DOHH2 (cell line): ENCODE measurements at regions not wholly inside any gene's neighbourhood (a gene's known extent, or its start where the extent isn't known, plus 50 kb on each side); places are given as distances from the start of the nearest gene placed in this dataset.

Experiments used
- H3F3A ChIP-seq: fragments of 200-600 bp; sonication (generic), shearing (Covaris generic); 2 replicates; pipeline ENCODE4 v1.6.0; 2016; ENCODE audit warnings: antibody characterized with exemption, mild to moderate bottlenecking; ENCODE audit not compliant: control insufficient read depth, insufficient read depth
- H3K27ac ChIP-seq: fragments of 200-600 bp; sonication (generic); 2 replicates; pipeline ENCODE4 v1.5.1; 2014; ENCODE audit warnings: low read depth, mild to moderate bottlenecking, low read length, moderate library complexity
- H3K27me3 ChIP-seq: fragments of 200-600 bp; sonication (generic); 2 replicates; pipeline ENCODE4 v1.6.1; 2014; ENCODE audit warnings: mild to moderate bottlenecking, low read length, mixed read lengths; ENCODE audit not compliant: control insufficient read depth
- H3K36me3 ChIP-seq: fragments of 200-600 bp; sonication (generic); 2 replicates; pipeline ENCODE4 v1.6.1; 2014; ENCODE audit warnings: mild to moderate bottlenecking, low read length, moderate library complexity, mixed read lengths; ENCODE audit not compliant: control insufficient read depth
- H3K4me1 ChIP-seq: fragments of 200-600 bp; sonication (generic); 2 replicates; pipeline ENCODE4 v1.6.1; 2014; ENCODE audit warnings: mild to moderate bottlenecking, low read length, mixed read lengths; ENCODE audit not compliant: control insufficient read depth
- H3K4me2 ChIP-seq: fragments of 200-600 bp; sonication (generic); 2 replicates; pipeline ENCODE4 v1.6.0; 2014; ENCODE audit warnings: mild to moderate bottlenecking, low read length, moderate library complexity
- H3K4me3 ChIP-seq: fragments of 200-600 bp; sonication (generic); 2 replicates; pipeline ENCODE4 v1.5.1; 2014; ENCODE audit warnings: mild to moderate bottlenecking, low read length, mixed read lengths
- H3K79me2 ChIP-seq: fragments of 200-600 bp; sonication (generic); 2 replicates; pipeline ENCODE4 v1.6.1; 2014; ENCODE audit warnings: mild to moderate bottlenecking, low read length, mixed read lengths; ENCODE audit not compliant: control insufficient read depth
- H3K9me2 ChIP-seq: fragments of 200-600 bp; sonication (generic); replicated peaks from 2 replicates; pipeline ENCODE4 v1.6.1; 2014; ENCODE audit warnings: mild to moderate bottlenecking, low read length, mixed read lengths; ENCODE audit not compliant: control insufficient read depth
- H3K9me3 ChIP-seq: fragments of 200-600 bp; sonication (generic); 2 replicates; pipeline ENCODE4 v1.6.1; 2014; ENCODE audit warnings: antibody characterized with exemption, low read length, mixed read lengths; ENCODE audit not compliant: control insufficient read depth, insufficient read depth
- H4K20me1 ChIP-seq: fragments of 200-600 bp; sonication (generic); 2 replicates; pipeline ENCODE4 v1.6.0; 2014; ENCODE audit warnings: low read depth, mild to moderate bottlenecking, antibody characterized with exemption, low read length, moderate library complexity; ENCODE audit not compliant: control insufficient read depth, insufficient read depth
- CTCF ChIP-seq: fragments of 200-600 bp; sonication (generic); IDR thresholded peaks from one replicate; pipeline ENCODE4 v1.5.1; 2014; ENCODE audit warnings: antibody characterized with exemption, mild to moderate bottlenecking, low read depth, low read length; ENCODE audit not compliant: poor library complexity, severe bottlenecking
- EZH2phosphoT487 ChIP-seq: fragments of 200-600 bp; sonication (generic); IDR thresholded peaks from 2 replicates; pipeline ENCODE4 v1.6.1; 2017; ENCODE audit warnings: borderline replicate concordance, mild to moderate bottlenecking, antibody characterized with exemption, low read length, moderate library complexity, mixed read lengths

DNA sequence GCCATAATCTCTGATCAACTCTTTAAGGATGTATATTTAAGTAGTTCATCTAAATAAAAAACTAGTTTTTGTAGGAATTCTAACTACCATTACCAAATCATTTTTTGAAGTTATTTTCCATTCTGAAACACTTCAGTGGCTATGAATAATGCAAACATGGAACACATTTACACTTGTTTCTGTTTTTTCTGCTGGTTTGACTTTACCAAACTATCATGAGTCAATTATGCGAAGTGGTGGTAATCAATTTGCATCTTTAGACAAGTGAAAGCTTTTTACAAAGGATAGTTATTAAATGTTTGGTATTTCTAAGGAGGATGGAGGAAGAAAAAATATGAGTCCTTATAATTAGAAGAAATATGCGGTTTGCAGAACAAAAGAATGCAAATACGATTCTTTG, 202.0 kb upstream of the MMADHC start:
- Histone ChIP-seq H3K4me1 (no peaks in the 10 kb centered on the region), H3F3A (no peaks in the 10 kb centered on the region), H3K4me2 (no peak overlapping the region), H3K79me2 (no peaks in the 10 kb centered on the region), H3K4me3 (no peak overlapping the region), H4K20me1 (no peaks in the 10 kb centered on the region), H3K27me3 (no peaks in the 10 kb centered on the region), H3K9me3 (no peaks in the 10 kb centered on the region), H3K27ac (no peak overlapping the region), H3K36me3 (no peaks in the 10 kb centered on the region), H3K9me2 (no peaks in the 10 kb centered on the region)
- no peak for TF ChIP-seq EZH2phosphoT487
- TF ChIP-seq CTCF, result no peak

DNA sequence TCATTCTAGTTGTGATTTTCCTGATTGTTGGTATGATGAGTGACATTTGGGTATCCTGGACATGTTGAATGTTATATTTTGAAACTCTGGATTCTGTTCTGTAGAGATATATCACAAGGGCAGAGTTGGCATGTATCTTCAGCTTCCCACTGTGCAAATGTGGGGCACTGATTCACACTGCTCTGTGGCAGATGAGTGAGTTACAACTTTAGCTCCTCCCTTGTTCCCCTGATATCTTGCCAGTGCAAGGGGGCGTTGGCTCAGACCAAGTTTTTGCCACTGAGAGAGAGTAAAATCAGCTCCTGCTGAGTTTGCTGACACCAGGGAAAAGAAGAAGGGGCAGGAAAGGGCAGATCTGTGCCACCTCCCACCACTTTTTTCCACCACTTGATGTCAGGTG, 199.6 kb upstream of the MMADHC start:
- Histone ChIP-seq H3F3A (no peaks in the 10 kb centered on the region), H4K20me1 (no peaks in the 10 kb centered on the region), H3K9me3 (no peaks in the 10 kb centered on the region), H3K4me3 (no peak overlapping the region), H3K36me3 (no peaks in the 10 kb centered on the region), H3K79me2 (no peaks in the 10 kb centered on the region), H3K4me2 (no peak overlapping the region), H3K4me1 (no peaks in the 10 kb centered on the region), H3K27ac (no peak overlapping the region), H3K9me2 (no peaks in the 10 kb centered on the region), H3K27me3 (no peaks in the 10 kb centered on the region)
- no peak for TF ChIP-seq EZH2phosphoT487
- no peak for TF ChIP-seq CTCF

GRCh38 chr2:149783284-149783683, 195.7 kb upstream of the MMADHC start:
- no peak overlapping the region for H3K27ac ChIP-seq
- TF ChIP-seq EZH2phosphoT487 (no peak), CTCF (no peak)

DNA sequence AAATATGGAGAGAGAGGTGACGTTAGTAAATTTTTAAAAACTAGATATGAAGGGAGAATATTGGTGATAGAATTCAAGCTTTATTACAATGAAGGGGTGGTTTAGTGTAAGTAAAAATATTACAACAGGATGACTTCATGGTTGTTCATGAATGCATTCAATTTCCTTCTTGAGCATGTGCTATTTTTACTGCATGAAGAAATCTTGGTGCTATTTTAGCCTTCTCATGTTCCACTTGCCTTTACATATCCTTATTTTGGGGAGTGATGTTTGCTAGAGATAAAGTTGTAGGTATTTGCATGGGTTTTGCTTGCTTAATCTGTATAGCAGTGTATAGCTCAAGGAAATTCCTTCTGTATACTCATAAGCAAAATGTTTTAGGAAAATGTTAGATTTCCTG, 195.0 kb upstream of the MMADHC start:
- H3K9me2 ChIP-seq, result no peaks in the 10 kb centered on the region
- H3K36me3 ChIP-seq, result no peaks in the 10 kb centered on the region
- H4K20me1 ChIP-seq, result no peaks in the 10 kb centered on the region
- H3K27ac ChIP-seq, result no peak overlapping the region
- H3K4me2 ChIP-seq, result no peak overlapping the region
- no peaks in the 10 kb centered on the region for H3F3A ChIP-seq
- H3K9me3 ChIP-seq, result no peaks in the 10 kb centered on the region
- no peaks in the 10 kb centered on the region for H3K4me1 ChIP-seq
- H3K4me3 ChIP-seq, result no peak overlapping the region
- H3K79me2 ChIP-seq, result no peaks in the 10 kb centered on the region
- no peaks in the 10 kb centered on the region for H3K27me3 ChIP-seq
- TF ChIP-seq CTCF (no peak), EZH2phosphoT487 (no peak)

More at GRCh38 chr2:149783284-149783683, 195.7 kb upstream of the MMADHC start:
- H3K36me3 ChIP-seq, result no peaks in the 10 kb centered on the region
- no peaks in the 10 kb centered on the region for H3K4me1 ChIP-seq
- no peaks in the 10 kb centered on the region for H3K9me2 ChIP-seq
- H3K9me3 ChIP-seq, result no peaks in the 10 kb centered on the region
- no peak overlapping the region for H3K4me2 ChIP-seq
- no peak overlapping the region for H3K4me3 ChIP-seq
- no peaks in the 10 kb centered on the region for H3K27me3 ChIP-seq
- H3K79me2 ChIP-seq, result no peaks in the 10 kb centered on the region
- H3F3A ChIP-seq, result no peaks in the 10 kb centered on the region
- no peaks in the 10 kb centered on the region for H4K20me1 ChIP-seq
